IMR-90 (cell line): ENCODE measurements at regions not wholly inside any gene's neighbourhood (a gene's known extent, or its start where the extent isn't known, plus 50 kb on each side); places are given as distances from the start of the nearest gene placed in this dataset.

Experiments used
- ATAC-seq: fragments of 200-7000 bp; cut with Tn5 transposase; 2 replicates; pipeline ENCODE4 v1.9.1; 2020; ENCODE audit warnings: low read depth, mild to moderate bottlenecking, moderate library complexity
- BruUV-seq: library from RNA; stranded (reverse); fragments of 400-500 nt; replicated peaks from 2 replicates; lab custom pipeline; 2021; lab: Mats Ljungman, UMichigan
- CTCF ChIA-PET: fragments of 300-600 bp; formaldehyde crosslinking; extraction: SDS; loops from one replicate; lab custom pipeline; 2021; ENCODE audit warnings: antibody characterized with exemption; lab: Yijun Ruan, JAX
- POLR2A ChIA-PET: fragments of 300-600 bp; sonication (Branson Sonifier 250); formaldehyde crosslinking; loops from one replicate; lab custom pipeline; 2022; ENCODE audit warnings: antibody characterized with exemption; ENCODE audit not compliant: unreplicated experiment; lab: Charles Lee
- DNase-seq: peaks from one replicate; pipeline ENCODE4 v3.0.0; 2013
- H2AFZ ChIP-seq: replicated peaks from 2 replicates; pipeline ENCODE3; 2013; ENCODE audit warnings: low read length, mild to moderate bottlenecking; ENCODE audit not compliant: poor library complexity
- H2AK5ac ChIP-seq: 2 replicates; pipeline ENCODE4 v1.6.1; 2013; ENCODE audit warnings: low read depth, low read length, inconsistent platforms
- H2AK9ac ChIP-seq: replicated peaks from 2 replicates; pipeline ENCODE3; 2013; ENCODE audit warnings: mild to moderate bottlenecking, low read depth, low read length, moderate library complexity; ENCODE audit not compliant: poor library complexity
- H2BK120ac ChIP-seq: 2 replicates; pipeline ENCODE4 v1.6.1; 2013; ENCODE audit warnings: low read depth, low read length, inconsistent platforms
- H2BK15ac ChIP-seq: 3 replicates; pipeline ENCODE4 v1.6.1; 2013; ENCODE audit warnings: low read depth, low read length, inconsistent platforms
- H2BK20ac ChIP-seq: 2 replicates; pipeline ENCODE4 v1.6.1; 2013; ENCODE audit warnings: low read depth, mild to moderate bottlenecking, inconsistent platforms, low read length, moderate library complexity
- H2BK5ac ChIP-seq: 2 replicates; pipeline ENCODE4 v1.6.1; 2013; ENCODE audit warnings: mild to moderate bottlenecking, low read depth, low read length, inconsistent platforms; ENCODE audit not compliant: poor library complexity, severe bottlenecking
- H3K14ac ChIP-seq: replicated peaks from 2 replicates; pipeline ENCODE4 v1.6.1; 2013; ENCODE audit warnings: low read depth, low read length, inconsistent platforms
- H3K18ac ChIP-seq: 2 replicates; pipeline ENCODE4 v1.6.1; 2013; ENCODE audit warnings: low read depth, low read length, control low read depth
- H3K23ac ChIP-seq: 2 replicates; pipeline ENCODE4 v1.6.1; 2013; ENCODE audit warnings: low read depth, low read length, inconsistent platforms
- H3K27ac ChIP-seq: 2 replicates; pipeline ENCODE4 v1.5.1; 2013; ENCODE audit warnings: mild to moderate bottlenecking, control low read depth, low read length; ENCODE audit not compliant: insufficient read depth
- H3K27me3 ChIP-seq: 2 replicates; pipeline ENCODE4 v1.6.1; 2013; ENCODE audit warnings: low read length; ENCODE audit not compliant: control insufficient read depth, insufficient read depth
- H3K36me3 ChIP-seq: 2 replicates; pipeline ENCODE4 v1.6.1; 2013; ENCODE audit warnings: low read length, mixed read lengths; ENCODE audit not compliant: control insufficient read depth, insufficient read depth
- H3K4ac ChIP-seq: 2 replicates; pipeline ENCODE4 v1.6.1; 2013; ENCODE audit warnings: low read depth, low read length, inconsistent platforms
- H3K4me1 ChIP-seq: 2 replicates; pipeline ENCODE4 v1.6.1; 2013; ENCODE audit warnings: low read length, mixed read lengths; ENCODE audit not compliant: control insufficient read depth, insufficient read depth
- H3K4me2 ChIP-seq: 2 replicates; pipeline ENCODE4 v1.6.1; 2013; ENCODE audit warnings: low read depth, mild to moderate bottlenecking, control low read depth, low read length, moderate library complexity
- H3K4me3 ChIP-seq: 2 replicates; pipeline ENCODE4 v1.5.1; 2013; ENCODE audit warnings: low read depth, mild to moderate bottlenecking, control low read depth, low read length, moderate library complexity; ENCODE audit not compliant: insufficient read depth
- H3K56ac ChIP-seq: 2 replicates; pipeline ENCODE4 v1.6.1; 2013; ENCODE audit warnings: low read length, inconsistent platforms; ENCODE audit not compliant: insufficient read depth; ENCODE audit errors: extremely low read depth
- H3K79me1 ChIP-seq, 2 experiments: 2 replicates each; pipeline ENCODE4 v1.6.1; 2013; ENCODE audit warnings: low read length in 2 of 2, inconsistent platforms in 1 of 2, low read depth in 1 of 2
- H3K9ac ChIP-seq: 2 replicates; pipeline ENCODE4 v1.6.1; 2013; ENCODE audit warnings: low read depth, low read length, control low read depth
- H3K9me1 ChIP-seq: 2 replicates; pipeline ENCODE4 v1.6.1; 2013; ENCODE audit warnings: low read length, inconsistent platforms; ENCODE audit not compliant: insufficient read depth
- H3K9me3 ChIP-seq: 2 replicates; pipeline ENCODE4 v1.6.1; 2013; ENCODE audit warnings: low read length; ENCODE audit not compliant: control insufficient read depth, insufficient read depth
- H4K20me1 ChIP-seq: 2 replicates; pipeline ENCODE4 v1.6.1; 2013; ENCODE audit warnings: low read length, inconsistent platforms; ENCODE audit not compliant: insufficient read depth
- H4K5ac ChIP-seq: 2 replicates; pipeline ENCODE4 v1.6.1; 2013; ENCODE audit warnings: mild to moderate bottlenecking, low read depth, low read length, control low read depth
- H4K8ac ChIP-seq, 2 experiments: 2 replicates each; pipeline ENCODE4 v1.6.1; 2013; ENCODE audit warnings: low read depth in 2 of 2, low read length in 2 of 2, control low read depth in 1 of 2, inconsistent platforms in 1 of 2
- H4K91ac ChIP-seq: 2 replicates; pipeline ENCODE4 v1.6.1; 2013; ENCODE audit warnings: low read depth, low read length, inconsistent platforms; ENCODE audit not compliant: insufficient read depth
- BHLHE40 ChIP-seq: fragments of 150-350 bp; IDR thresholded peaks from 2 replicates; pipeline ENCODE4 v1.6.1; 2016; ENCODE audit warnings: mild to moderate bottlenecking, low read depth, low read length
- CEBPB ChIP-seq: IDR thresholded peaks from 2 replicates; pipeline ENCODE4 v1.6.1; 2012; ENCODE audit warnings: low read depth, low read length, improper control_type of control experiment
- CHD1 ChIP-seq: IDR thresholded peaks from 2 replicates; pipeline ENCODE4 v1.6.1; 2012; ENCODE audit warnings: low read depth, low read length, improper control_type of control experiment
- ELK1 ChIP-seq: fragments of 150-350 bp; IDR thresholded peaks from 2 replicates; pipeline ENCODE4 v1.6.1; 2016; ENCODE audit warnings: low read depth, mild to moderate bottlenecking, low read length, moderate library complexity, borderline replicate concordance
- MAFK ChIP-seq: IDR thresholded peaks from 2 replicates; pipeline ENCODE4 v1.6.1; 2012; ENCODE audit warnings: low read depth, low read length, improper control_type of control experiment
- NFE2L2 ChIP-seq: fragments of 150-350 bp; IDR thresholded peaks from 2 replicates; pipeline ENCODE4 v1.6.1; 2016; ENCODE audit warnings: low read depth, mild to moderate bottlenecking, low read length
- SMC3 ChIP-seq: fragments of 150-350 bp; IDR thresholded peaks from 2 replicates; pipeline ENCODE4 v1.6.1; 2016; ENCODE audit warnings: low read depth, mild to moderate bottlenecking, antibody characterized with exemption, low read length, moderate library complexity
- USF2 ChIP-seq: fragments of 150-350 bp; IDR thresholded peaks from 2 replicates; pipeline ENCODE4 v1.6.1; 2017; ENCODE audit warnings: mild to moderate bottlenecking, antibody characterized with exemption, low read length, low read depth
- WGBS, 2 experiments: methylation state at CpG; one replicate each; pipeline versions ENCODE4 v1.1.5 to v1.1.7; 2013; ENCODE audit warnings: missing lambda C conversion rate in 2 of 2; ENCODE audit not compliant: insufficient read length in 1 of 2; ENCODE audit errors: extremely low coverage in 2 of 2; 5-methylcytosine and 5-hydroxymethylcytosine counted together
- dilution Hi-C: fragments of 300-500 bp; cut with HindIII; formaldehyde crosslinking; loops from one replicate; pipeline ENCODE4 v1.14.3; 2018; ENCODE audit warnings: low sequenced_read_pairs; ENCODE audit not compliant: unreplicated experiment
- in situ Hi-C: fragments of 300-500 bp; cut with MboI; formaldehyde crosslinking; loops from 3 replicates; pipeline ENCODE4 v1.14.3; 2019; ENCODE audit warnings: low sequenced_read_pairs, inconsistent platforms, mixed read lengths
- intact Hi-C: fragments of 100-400 bp; cut with micrococcal nuclease; formaldehyde crosslinking; loops from 2 replicates; pipeline ENCODE4 v1.10.0; 2022

GRCh38 chr12:111161898-111162297 is 207.0 kb downstream of the PHETA1 start:
- Histone ChIP-seq H3K4ac (no peak overlapping the region), H2BK15ac (no peak overlapping the region), H3K23ac (no peak overlapping the region), H3K36me3 (no peaks in the 10 kb centered on the region), H3K14ac (no peak overlapping the region), H2AFZ (no peak overlapping the region), H3K4me3 (no peak overlapping the region), H3K18ac (no peak overlapping the region), H4K20me1 (no peaks in the 10 kb centered on the region), H3K79me1 (no peaks in the 10 kb centered on the region), H2BK5ac (no peak overlapping the region), H2BK20ac (no peak overlapping the region), H3K27me3 (no peaks in the 10 kb centered on the region), H3K9me1 (no peaks in the 10 kb centered on the region), H3K27ac (no peak overlapping the region), H4K91ac (no peak overlapping the region), H3K9ac (no peak overlapping the region), H3K4me1 (no peaks in the 10 kb centered on the region), H2AK5ac (no peak overlapping the region), H3K4me2 (no peak overlapping the region), H3K9me3 (no peaks in the 10 kb centered on the region), H2AK9ac (no peak overlapping the region), H2BK120ac (no peak overlapping the region), H3K56ac (no peak overlapping the region), H4K8ac (no peak overlapping the region), H4K5ac (no peak overlapping the region)
- WGBS, 2 experiments: 67% methylated on average over 4 of the region's 7 CpGs; no CpG with 5 or more reads in 1 of the 2 experiments
- no peak for ATAC-seq
- CTCF ChIA-PET: no interaction called here
- intact Hi-C loops (no loop called here), in situ Hi-C loops (no loop called here), dilution Hi-C loops (no loop called here)
- no TSS peak for BruUV-seq
- POLR2A ChIA-PET: no interaction called here
- no peak for DNase-seq
- TF ChIP-seq ELK1: no peak
- no peak for TF ChIP-seq CEBPB
- TF ChIP-seq MAFK: no peak
- no peak for TF ChIP-seq SMC3
- TF ChIP-seq NFE2L2: no peak
- no peak for TF ChIP-seq CHD1
- TF ChIP-seq USF2: no peak
- TF ChIP-seq BHLHE40: no peak
